ENCODE measurements at regions not wholly inside any gene's neighbourhood (a gene's known extent, or its start where the extent isn't known, plus 50 kb on each side); places are given as distances from the start of the nearest gene placed in this dataset.
A peak's percentile ranks its signal among the peaks of the same experiment; 100 is the strongest.

GRCh38 chr7:153507885-153508284, 544.3 kb upstream of the DPP6 start:
- no peak overlapping the region for H3K4me3 ChIP-seq (ENCODE audit: low read length)
- no peak for DNase-seq (ENCODE audit: low read depth)
- no peak for TF ChIP-seq CTCF (IDR thresholded peaks at IDR 0.05; ENCODE audit: insufficient read depth, low read depth, low read length, missing control alignments)

GRCh38 chr7:153509768-153510167, 542.4 kb upstream of the DPP6 start:
- DNase-seq (ENCODE audit: low read depth) = no peak
- H3K4me3 ChIP-seq (ENCODE audit: low read length) = no peak overlapping the region
- no peak for TF ChIP-seq CTCF (IDR thresholded peaks at IDR 0.05; ENCODE audit: insufficient read depth, low read depth, low read length, missing control alignments)

- H3K4me3 ChIP-seq (ENCODE audit: low read length) = no peak overlapping the region
- TF ChIP-seq CTCF (IDR thresholded peaks at IDR 0.05; ENCODE audit: insufficient read depth, low read depth, low read length, missing control alignments) = no peak
- no peak for DNase-seq (ENCODE audit: low read depth)
These were observed 541.5 kb upstream of the DPP6 start for GRCh38 chr7:153510674-153511073.

GRCh38 chr7:153514032-153514431, 538.2 kb upstream of the DPP6 start:
- no peak overlapping the region for H3K4me3 ChIP-seq (ENCODE audit: low read length)
- TF ChIP-seq CTCF (IDR thresholded peaks at IDR 0.05; ENCODE audit: insufficient read depth, low read depth, low read length, missing control alignments) = no peak
- DNase-seq (ENCODE audit: low read depth) = no peak

GRCh38 chr7:153515359-153515758, 536.8 kb upstream of the DPP6 start:
- DNase-seq (ENCODE audit: low read depth) = no peak
- H3K4me3 ChIP-seq (ENCODE audit: low read length) = no peak overlapping the region
- no peak for TF ChIP-seq CTCF (IDR thresholded peaks at IDR 0.05; ENCODE audit: insufficient read depth, low read depth, low read length, missing control alignments)

- no peak overlapping the region for H3K4me3 ChIP-seq (ENCODE audit: low read length)
- DNase-seq (ENCODE audit: low read depth) = peak; percentile 6
- TF ChIP-seq CTCF (IDR thresholded peaks at IDR 0.05; ENCODE audit: insufficient read depth, low read depth, low read length, missing control alignments) = no peak
These were observed 533.8 kb upstream of the DPP6 start for GRCh38 chr7:153518201-153518984.

GRCh38 chr7:153521370-153521769, 530.8 kb upstream of the DPP6 start:
- no peak for DNase-seq (ENCODE audit: low read depth)
- H3K4me3 ChIP-seq (ENCODE audit: low read length) = no peak overlapping the region
- TF ChIP-seq CTCF (IDR thresholded peaks at IDR 0.05; ENCODE audit: insufficient read depth, low read depth, low read length, missing control alignments) = no peak

Measured in epithelial cell of esophagus (primary cell).